Right lobe of liver (tissue), 4 donors: ENCODE measurements at regions not wholly inside any gene's neighbourhood (a gene's known extent, or its start where the extent isn't known, plus 50 kb on each side); places are given as distances from the start of the nearest gene placed in this dataset.

Source experiments
- CTCF ChIP-seq, 4 donors: fragments of 200-600 bp in 3 of 4; fragments of 450-650 bp in 1 of 4; IDR thresholded peaks; one replicate each; pipeline versions ENCODE4 v1.5.1 to v1.8.0; 2016 to 2022; ENCODE audit warnings: antibody characterized with exemption in 4 of 4, mild to moderate bottlenecking in 2 of 4
- POLR2A ChIP-seq: fragments of 450-650 bp; IDR thresholded peaks from one replicate; pipeline ENCODE4 v1.6.1; 2017; ENCODE audit warnings: antibody characterized with exemption, mild to moderate bottlenecking
- donor health status: DM: no; HTN: no; CAD: no.
- donor health status: DM: no; HTN: no; CAD: no.
- donor health status: DM: no; HTN: yes; CAD: no.

- TF ChIP-seq CTCF (IDR thresholded peaks at IDR 0.05) = no peak
- TF ChIP-seq POLR2A = no peak
These were observed 296.5 kb upstream of the ZNF32 start for GRCh38 chr10:43945094-43945730.
